Natural killer cell (primary cell): ENCODE measurements at regions not wholly inside any gene's neighbourhood (a gene's known extent, or its start where the extent isn't known, plus 50 kb on each side); places are given as distances from the start of the nearest gene placed in this dataset.

Source experiments
- ATAC-seq, 3 donors: fragments of 150-1000 bp in 2 of 3; fragments of 200-7000 bp in 1 of 3; cut with Tn5 transposase; 1 replicate in 1 of 3; 2 replicates in 2 of 3; pipeline ENCODE4 v1.10.0; 2021; ENCODE audit warnings: mild to moderate bottlenecking in 2 of 3, moderate library complexity in 2 of 3
- DNase-seq, 2 donors: peaks; one replicate each; pipeline versions ENCODE4 v3.0.0 to v3.0.0-alpha.2; 2013 to 2021; ENCODE audit warnings: mixed read lengths in 1 of 2
- H3K27ac ChIP-seq: one replicate; pipeline ENCODE4 v1.5.1; 2013; ENCODE audit warnings: mild to moderate bottlenecking, low read length
- H3K27me3 ChIP-seq: one replicate; pipeline ENCODE4 v1.6.1; 2013; ENCODE audit warnings: low read length; ENCODE audit not compliant: control insufficient read depth, insufficient read depth
- H3K36me3 ChIP-seq: one replicate; pipeline ENCODE4 v1.6.1; 2013; ENCODE audit warnings: low read length; ENCODE audit not compliant: control insufficient read depth, insufficient read depth
- H3K4me1 ChIP-seq: one replicate; pipeline ENCODE4 v1.6.1; 2013; ENCODE audit warnings: low read length; ENCODE audit not compliant: control insufficient read depth, insufficient read depth
- H3K4me3 ChIP-seq: one replicate; pipeline ENCODE4 v1.5.1; 2013; ENCODE audit warnings: low read length
- H3K9me3 ChIP-seq: one replicate; pipeline ENCODE4 v1.6.1; 2013; ENCODE audit warnings: low read length; ENCODE audit not compliant: control insufficient read depth, insufficient read depth
- H3K27ac Mint-ChIP-seq, 2 donors: one replicate each; pipeline ENCODE4 v1.8.0; 2022; ENCODE audit warnings: mild to moderate bottlenecking in 2 of 2, mixed read lengths in 2 of 2, moderate library complexity in 1 of 2
- H3K27me3 Mint-ChIP-seq, 2 donors: one replicate each; pipeline ENCODE4 v1.8.0; 2022; ENCODE audit warnings: low read depth in 2 of 2, mixed read lengths in 2 of 2
- H3K36me3 Mint-ChIP-seq: one replicate; pipeline ENCODE4 v1.8.0; 2022; ENCODE audit warnings: mixed read lengths
- H3K4me1 Mint-ChIP-seq, 2 donors: one replicate each; pipeline ENCODE4 v1.8.0; 2022; ENCODE audit warnings: mixed read lengths in 2 of 2
- H3K4me3 Mint-ChIP-seq: one replicate; pipeline ENCODE4 v1.8.0; 2022; ENCODE audit warnings: mild to moderate bottlenecking, moderate library complexity, mixed read lengths
- H3K9me3 Mint-ChIP-seq, 2 donors: one replicate each; pipeline ENCODE4 v1.8.0; 2022; ENCODE audit warnings: mixed read lengths in 2 of 2
- WGBS: methylation state at CpG from one replicate; pipeline ENCODE4 v1.1.7; 2013; ENCODE audit warnings: missing lambda C conversion rate; ENCODE audit not compliant: insufficient coverage; 5-methylcytosine and 5-hydroxymethylcytosine counted together
- intact Hi-C: fragments of 100-400 bp; cut with micrococcal nuclease; formaldehyde crosslinking; loops from one replicate; pipeline ENCODE4 v1.14.2; 2022
- TF ChIP-seq, protein P1 (sequence below): fragments of 200-600 bp; IDR thresholded peaks from one replicate; pipeline ENCODE4 v1.8.0; 2022; ENCODE audit warnings: antibody characterized with exemption

DNA sequence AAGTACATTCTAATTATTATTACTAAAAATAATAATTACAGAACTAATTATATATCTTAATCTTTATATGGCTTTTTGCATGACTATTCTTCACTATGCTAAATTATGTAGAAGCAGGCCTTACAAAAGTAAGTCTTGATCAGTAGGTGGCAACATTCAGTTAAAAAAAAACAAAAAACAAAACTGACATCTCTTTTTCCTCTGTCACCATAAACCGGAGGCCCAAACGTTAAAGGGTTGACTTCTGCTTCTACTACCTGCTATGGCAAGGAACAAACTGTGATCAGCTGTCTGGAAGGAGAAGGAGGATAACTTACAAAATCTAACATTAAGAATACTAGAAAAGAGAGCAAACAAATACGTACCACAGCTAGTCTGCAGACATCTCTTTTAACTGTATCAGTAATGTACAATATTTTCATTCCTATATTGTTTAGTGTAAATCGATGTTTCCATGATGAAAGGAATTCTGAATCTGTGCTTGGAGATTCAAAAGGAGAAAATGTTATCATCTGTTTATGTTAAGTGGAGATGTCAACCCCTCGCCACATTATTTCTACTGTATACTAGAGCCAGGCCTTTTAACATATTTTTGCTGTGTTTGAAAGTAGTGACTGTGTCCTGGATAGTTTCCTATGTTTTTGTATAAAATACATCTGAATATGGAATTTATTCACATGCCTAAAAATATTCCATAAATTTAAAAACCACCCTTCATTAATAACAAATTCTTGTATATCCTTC is 1525.4 kb downstream of the SLITRK1 start:
- Mint-ChIP-seq H3K36me3 (no peaks in the 10 kb centered on the region), H3K27ac (no peak overlapping the region), H3K4me1 (no peaks in the 10 kb centered on the region), H3K4me3 (no peak overlapping the region), H3K27me3 (no peaks in the 10 kb centered on the region), H3K9me3 (peaks cover 8 to 20% of the 10 kb centered on the region in 2 donors)
- H3K4me3 ChIP-seq = no peak overlapping the region
- no peaks in the 10 kb centered on the region for H3K4me1 ChIP-seq
- TF ChIP-seq, protein P1, sequence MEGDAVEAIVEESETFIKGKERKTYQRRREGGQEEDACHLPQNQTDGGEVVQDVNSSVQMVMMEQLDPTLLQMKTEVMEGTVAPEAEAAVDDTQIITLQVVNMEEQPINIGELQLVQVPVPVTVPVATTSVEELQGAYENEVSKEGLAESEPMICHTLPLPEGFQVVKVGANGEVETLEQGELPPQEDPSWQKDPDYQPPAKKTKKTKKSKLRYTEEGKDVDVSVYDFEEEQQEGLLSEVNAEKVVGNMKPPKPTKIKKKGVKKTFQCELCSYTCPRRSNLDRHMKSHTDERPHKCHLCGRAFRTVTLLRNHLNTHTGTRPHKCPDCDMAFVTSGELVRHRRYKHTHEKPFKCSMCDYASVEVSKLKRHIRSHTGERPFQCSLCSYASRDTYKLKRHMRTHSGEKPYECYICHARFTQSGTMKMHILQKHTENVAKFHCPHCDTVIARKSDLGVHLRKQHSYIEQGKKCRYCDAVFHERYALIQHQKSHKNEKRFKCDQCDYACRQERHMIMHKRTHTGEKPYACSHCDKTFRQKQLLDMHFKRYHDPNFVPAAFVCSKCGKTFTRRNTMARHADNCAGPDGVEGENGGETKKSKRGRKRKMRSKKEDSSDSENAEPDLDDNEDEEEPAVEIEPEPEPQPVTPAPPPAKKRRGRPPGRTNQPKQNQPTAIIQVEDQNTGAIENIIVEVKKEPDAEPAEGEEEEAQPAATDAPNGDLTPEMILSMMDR = no peak
- ATAC-seq = no peak
- H3K27ac ChIP-seq = no peak overlapping the region
- 17% methylated on average over 2 of the region's 5 CpGs for WGBS
- DNase-seq = no peak
- H3K27me3 ChIP-seq = no peaks in the 10 kb centered on the region
- no peaks in the 10 kb centered on the region for H3K9me3 ChIP-seq
- no peaks in the 10 kb centered on the region for H3K36me3 ChIP-seq
- intact Hi-C loops = no loop called here

GRCh38 chr13:82344867-82345266 is 1537.4 kb downstream of the SLITRK1 start:
- H3K36me3 ChIP-seq = no peaks in the 10 kb centered on the region
- H3K9me3 ChIP-seq = no peaks in the 10 kb centered on the region
- no peaks in the 10 kb centered on the region for H3K36me3 Mint-ChIP-seq
- WGBS = 100% methylated on average over 1 of the region's 1 CpG
- H3K27ac ChIP-seq = no peak overlapping the region
- no peaks in the 10 kb centered on the region for H3K4me1 Mint-ChIP-seq
- H3K4me3 ChIP-seq = no peak overlapping the region
- H3K4me1 ChIP-seq = no peaks in the 10 kb centered on the region
- ATAC-seq (no peak), DNase-seq (no peak)
- no peaks in the 10 kb centered on the region for H3K27me3 Mint-ChIP-seq
- no peak overlapping the region for H3K27ac Mint-ChIP-seq
- no peaks in the 10 kb centered on the region for H3K27me3 ChIP-seq
- intact Hi-C loops = no loop called here
- peaks cover 4 to 12% of the 10 kb centered on the region in 2 donors for H3K9me3 Mint-ChIP-seq
- H3K4me3 Mint-ChIP-seq = no peak overlapping the region
- TF ChIP-seq, protein P1 = no peak

- ATAC-seq = no peak
- no CpG with 5 or more reads among the region's 1 CpG for WGBS
- Histone ChIP-seq H3K9me3 (peaks cover 3% of the 10 kb centered on the region), H3K36me3 (no peaks in the 10 kb centered on the region), H3K4me1 (no peaks in the 10 kb centered on the region), H3K27me3 (no peaks in the 10 kb centered on the region), H3K27ac (no peak overlapping the region), H3K4me3 (no peak overlapping the region)
- Mint-ChIP-seq H3K27ac (no peak overlapping the region), H3K36me3 (no peaks in the 10 kb centered on the region), H3K27me3 (no peaks in the 10 kb centered on the region), H3K4me3 (no peak overlapping the region), H3K4me1 (no peaks in the 10 kb centered on the region), H3K9me3 (peaks cover 12 to 18% of the 10 kb centered on the region in 2 donors)
- no peak for DNase-seq
- TF ChIP-seq, protein P1 = no peak
- intact Hi-C loops = no loop called here
These were observed 1541.2 kb downstream of the SLITRK1 start for GRCh38 chr13:82341116-82341515.

DNA sequence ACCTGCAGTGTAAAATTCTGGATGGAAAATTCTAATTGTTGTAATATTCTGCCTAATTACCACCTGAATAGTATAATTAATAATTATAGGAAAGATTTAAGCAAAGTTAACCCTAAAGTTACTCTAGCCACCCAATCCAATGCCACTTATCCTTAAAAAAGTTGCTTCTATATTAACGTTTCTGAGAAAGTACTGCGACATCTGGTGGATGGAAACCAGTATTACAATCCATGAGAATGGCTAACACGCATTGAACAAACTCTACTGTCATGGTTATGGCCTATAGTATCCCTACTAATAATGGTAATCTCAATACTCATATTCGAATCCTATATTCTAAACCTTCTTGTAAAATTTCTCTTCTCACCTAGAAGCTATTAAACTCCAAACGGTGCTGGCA is 1551.8 kb downstream of the SLITRK1 start:
- no peak overlapping the region for H3K27ac ChIP-seq
- no peaks in the 10 kb centered on the region for H3K4me1 ChIP-seq
- ATAC-seq = no peak
- 72% methylated on average over 5 of the region's 5 CpGs for WGBS
- DNase-seq = no peak
- no peaks in the 10 kb centered on the region for H3K9me3 ChIP-seq
- no peaks in the 10 kb centered on the region for H3K36me3 ChIP-seq
- H3K36me3 Mint-ChIP-seq = peaks cover 6% of the 10 kb centered on the region
- H3K4me1 Mint-ChIP-seq = no peaks in the 10 kb centered on the region
- no peak overlapping the region for H3K4me3 ChIP-seq
- intact Hi-C loops = no loop called here
- no peaks in the 10 kb centered on the region for H3K27me3 Mint-ChIP-seq
- H3K4me3 Mint-ChIP-seq = no peak overlapping the region
- H3K27ac Mint-ChIP-seq = no peak overlapping the region
- TF ChIP-seq, protein P1 = no peak
- peaks cover 9 to 14% of the 10 kb centered on the region in 2 donors for H3K9me3 Mint-ChIP-seq
- no peaks in the 10 kb centered on the region for H3K27me3 ChIP-seq
